Tibial nerve (tissue), 4 donors: ENCODE measurements at regions not wholly inside any gene's neighbourhood (a gene's known extent, or its start where the extent isn't known, plus 50 kb on each side); places are given as distances from the start of the nearest gene placed in this dataset.
"Not testable (repeated sequence)": the region's sequence is repeated elsewhere in the genome, so short reads cannot be mapped to it uniquely, and the experiment has no call there.

Source experiments
- DNase-seq, 2 donors: peaks; one replicate each; pipeline ENCODE4 v3.0.0-alpha.2; 2019; ENCODE audit warnings: low spot score in 2 of 2
- H3K27ac ChIP-seq, 4 donors: fragments of 200-600 bp; sonication (generic) in 3 of 4; one replicate each; pipeline ENCODE4 v1.5.1; 2017 to 2019; ENCODE audit warnings: mild to moderate bottlenecking in 1 of 4
- H3K27me3 ChIP-seq, 2 donors: fragments of 200-600 bp; sonication (generic) in 1 of 2; one replicate each; pipeline versions ENCODE4 v1.5.1 to v1.6.0; 2017 to 2019
- H3K36me3 ChIP-seq, 3 donors: fragments of 200-600 bp; sonication (generic); one replicate each; pipeline ENCODE4 v1.5.1; 2018 to 2019
- H3K4me1 ChIP-seq, 4 donors: fragments of 200-600 bp; sonication (generic) in 3 of 4; one replicate each; pipeline ENCODE4 v1.5.1; 2017 to 2019
- H3K4me3 ChIP-seq, 4 donors: fragments of 200-600 bp; sonication (generic) in 3 of 4; one replicate each; pipeline ENCODE4 v1.5.1; 2017 to 2019; ENCODE audit warnings: mild to moderate bottlenecking in 1 of 4, moderate library complexity in 1 of 4
- H3K9me3 ChIP-seq, 4 donors: fragments of 200-600 bp; sonication (generic) in 3 of 4; one replicate each; pipeline ENCODE4 v1.5.1; 2017 to 2019
- CTCF ChIP-seq, 5 experiments: fragments of 200-600 bp in 3 of 5; fragments of 450-650 bp in 2 of 5; sonication (generic) in 3 of 5; IDR thresholded peaks; one replicate each; pipeline ENCODE4 v1.5.1; 2016 to 2019; ENCODE audit warnings: antibody characterized with exemption in 5 of 5, mild to moderate bottlenecking in 3 of 5, moderate library complexity in 2 of 5
- EP300 ChIP-seq, 2 donors: sonication (generic); formaldehyde crosslinking; IDR thresholded peaks; one replicate each; pipeline ENCODE4 v1.6.1; 2017; ENCODE audit warnings: antibody characterized with exemption in 2 of 2, mild to moderate bottlenecking in 1 of 2
- POLR2A ChIP-seq, 2 donors: fragments of 450-650 bp; IDR thresholded peaks; one replicate each; pipeline ENCODE4 v1.6.1; 2017; ENCODE audit warnings: antibody characterized with exemption in 2 of 2, mild to moderate bottlenecking in 2 of 2, moderate library complexity in 2 of 2
- WGBS, 2 donors: methylation state at CpG; one replicate each; pipeline ENCODE4 v1.1.5; 2018; 5-methylcytosine and 5-hydroxymethylcytosine counted together

DNA sequence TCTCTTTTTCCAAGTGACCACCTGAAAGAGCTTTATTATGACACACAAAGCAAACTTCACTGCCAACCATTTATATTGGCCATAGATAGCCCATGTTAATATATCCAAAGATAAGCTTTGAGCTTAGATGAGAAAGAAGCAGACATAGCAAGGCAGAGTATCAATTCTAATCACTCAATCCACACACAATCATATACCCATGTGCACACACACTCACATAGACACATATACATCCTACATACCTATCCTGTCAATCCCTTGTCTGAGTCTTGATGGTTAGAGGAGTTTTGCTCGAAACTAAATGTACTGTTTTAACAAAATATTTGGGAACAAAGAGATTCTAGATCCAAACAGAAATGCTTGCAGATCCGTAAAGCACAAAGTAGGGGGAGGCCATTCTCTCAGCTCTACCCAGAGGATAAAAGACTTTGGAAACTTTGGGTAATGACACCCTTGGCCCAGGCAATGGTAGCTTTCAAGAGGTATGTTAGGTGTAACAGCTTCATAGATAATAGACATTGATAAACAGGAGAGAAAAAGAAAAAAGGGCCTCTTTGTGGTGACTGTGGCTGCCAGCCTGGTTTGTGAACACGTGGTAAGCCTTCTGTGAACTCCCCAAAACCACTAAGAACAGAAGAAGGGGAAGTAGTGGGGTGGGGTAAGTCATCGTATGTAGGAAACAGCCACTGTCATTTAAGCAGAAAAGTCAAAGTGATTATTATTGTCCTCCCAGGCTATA, 121.6 kb downstream of the TLR4 start:
- 44 to 60% methylated on average over 4 of the region's 4 CpGs for WGBS, 2 donors
- H3K27me3 ChIP-seq = no peaks in the 10 kb centered on the region
- no peaks in the 10 kb centered on the region for H3K4me1 ChIP-seq
- H3K9me3 ChIP-seq = no peaks in the 10 kb centered on the region
- no peak overlapping the region for H3K4me3 ChIP-seq
- DNase-seq = no peak
- no peaks in the 10 kb centered on the region for H3K36me3 ChIP-seq
- no peak overlapping the region for H3K27ac ChIP-seq
- TF ChIP-seq EP300 (IDR thresholded peaks at IDR 0.05) (no peak), POLR2A (IDR thresholded peaks at IDR 0.05) (no peak), CTCF (IDR thresholded peaks at IDR 0.05) (no peak)

GRCh38 chr9:117826837-117827236, 122.6 kb downstream of the TLR4 start:
- Histone ChIP-seq H3K9me3 (no peaks in the 10 kb centered on the region), H3K4me1 (no peaks in the 10 kb centered on the region), H3K27me3 (no peaks in the 10 kb centered on the region), H3K4me3 (no peak overlapping the region), H3K36me3 (no peaks in the 10 kb centered on the region), H3K27ac (no peak overlapping the region)
- TF ChIP-seq POLR2A (IDR thresholded peaks at IDR 0.05) = no peak
- TF ChIP-seq CTCF (IDR thresholded peaks at IDR 0.05) = no peak
- TF ChIP-seq EP300 (IDR thresholded peaks at IDR 0.05) = no peak
- DNase-seq = no peak
- WGBS, 2 donors = 55 to 63% methylated on average over 3 of the region's 3 CpGs

GRCh38 chr9:117827456-117827855, 123.3 kb downstream of the TLR4 start:
- TF ChIP-seq POLR2A (IDR thresholded peaks at IDR 0.05) = no peak
- 63 to 64% methylated on average over 7 of the region's 7 CpGs for WGBS, 2 donors
- DNase-seq = no peak
- no peaks in the 10 kb centered on the region for H3K27me3 ChIP-seq
- H3K4me1 ChIP-seq = no peaks in the 10 kb centered on the region
- no peaks in the 10 kb centered on the region for H3K9me3 ChIP-seq
- H3K27ac ChIP-seq = no peak overlapping the region
- H3K4me3 ChIP-seq = no peak overlapping the region
- no peaks in the 10 kb centered on the region for H3K36me3 ChIP-seq

DNA sequence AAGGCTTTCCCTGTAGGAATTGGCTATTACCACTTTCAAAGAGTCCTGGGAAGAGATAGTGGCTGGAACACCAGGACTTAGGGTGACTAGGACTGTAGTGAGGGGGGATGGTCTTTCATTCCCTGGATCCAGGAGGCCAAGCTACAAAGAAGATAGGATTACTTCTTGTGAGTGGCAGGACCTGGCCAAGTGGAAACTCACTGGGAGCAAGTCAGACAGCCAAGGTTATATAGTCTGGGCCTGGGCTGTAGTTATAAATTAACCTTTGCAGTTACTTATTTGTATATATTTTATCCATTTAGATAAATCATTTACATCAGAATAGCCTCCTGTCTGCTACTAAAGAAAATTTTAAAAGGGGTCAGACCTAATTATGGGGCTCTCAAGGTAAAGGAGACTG, 124.3 kb downstream of the TLR4 start:
- H3K4me1 ChIP-seq = no peaks in the 10 kb centered on the region
- TF ChIP-seq POLR2A (IDR thresholded peaks at IDR 0.05) (no peak), EP300 (IDR thresholded peaks at IDR 0.05) (no peak), CTCF (IDR thresholded peaks at IDR 0.05) (no peak)
- no peaks in the 10 kb centered on the region for H3K9me3 ChIP-seq
- no peak overlapping the region for H3K27ac ChIP-seq
- H3K4me3 ChIP-seq = no peak overlapping the region
- H3K36me3 ChIP-seq = no peaks in the 10 kb centered on the region
- no peaks in the 10 kb centered on the region for H3K27me3 ChIP-seq
- no peak for DNase-seq

DNA sequence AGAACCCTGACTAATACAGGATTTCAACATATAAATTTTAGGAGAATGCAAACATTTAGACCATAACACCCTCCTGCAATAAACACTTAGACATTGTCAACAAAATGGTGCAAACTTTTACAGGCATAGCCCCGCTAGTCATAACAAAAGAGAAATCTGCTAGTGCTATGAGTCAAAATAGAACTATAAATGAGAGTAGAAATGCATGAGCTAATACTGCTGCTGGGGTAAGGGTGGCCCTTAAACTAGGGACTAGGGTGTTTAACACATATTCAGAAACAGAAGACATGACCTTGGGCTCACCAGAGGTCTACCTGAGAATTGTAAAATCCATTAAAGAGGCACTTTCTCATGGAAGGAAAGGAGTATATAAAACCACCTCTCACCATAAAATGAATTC, 131.6 kb downstream of the TLR4 start:
- Histone ChIP-seq H3K9me3 (no peaks in the 10 kb centered on the region), H3K4me3 (no peak overlapping the region), H3K36me3 (no peaks in the 10 kb centered on the region), H3K27ac (no peak overlapping the region), H3K27me3 (no peaks in the 10 kb centered on the region), H3K4me1 (no peaks in the 10 kb centered on the region)
- DNase-seq = no peak
- no peak for TF ChIP-seq EP300 (IDR thresholded peaks at IDR 0.05)
- WGBS, 2 donors = 76 to 95% methylated on average over 1 of the region's 1 CpG

DNA sequence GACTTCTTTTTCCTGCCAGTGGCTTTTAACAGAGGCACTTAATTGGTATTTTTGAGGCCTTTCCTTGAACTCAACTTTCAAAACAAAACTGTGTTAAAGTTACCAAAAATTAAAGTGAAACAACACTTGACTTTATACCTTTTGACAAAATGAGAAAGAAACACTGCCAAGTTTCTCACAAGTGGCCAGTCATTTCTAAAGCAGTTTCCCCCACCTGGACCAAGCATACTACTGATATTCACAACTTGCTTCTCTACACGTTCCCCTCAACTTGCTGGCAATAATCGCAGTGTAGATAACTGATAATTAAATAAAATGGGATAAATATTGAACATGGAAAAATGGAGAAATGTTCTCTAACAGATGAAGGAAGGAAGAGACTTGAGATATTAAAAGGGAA, 135.7 kb downstream of the TLR4 start:
- H3K27me3 ChIP-seq = no peaks in the 10 kb centered on the region
- H3K27ac ChIP-seq = no peak overlapping the region
- no peak overlapping the region for H3K4me3 ChIP-seq
- H3K9me3 ChIP-seq = no peaks in the 10 kb centered on the region
- no peaks in the 10 kb centered on the region for H3K4me1 ChIP-seq
- WGBS, 2 donors = 85 to 89% methylated on average over 2 of the region's 2 CpGs
- no peak for TF ChIP-seq POLR2A (IDR thresholded peaks at IDR 0.05)
- no peak for TF ChIP-seq CTCF (IDR thresholded peaks at IDR 0.05)
- TF ChIP-seq EP300 (IDR thresholded peaks at IDR 0.05) = no peak
- DNase-seq = no peak
- no peaks in the 10 kb centered on the region for H3K36me3 ChIP-seq

DNA sequence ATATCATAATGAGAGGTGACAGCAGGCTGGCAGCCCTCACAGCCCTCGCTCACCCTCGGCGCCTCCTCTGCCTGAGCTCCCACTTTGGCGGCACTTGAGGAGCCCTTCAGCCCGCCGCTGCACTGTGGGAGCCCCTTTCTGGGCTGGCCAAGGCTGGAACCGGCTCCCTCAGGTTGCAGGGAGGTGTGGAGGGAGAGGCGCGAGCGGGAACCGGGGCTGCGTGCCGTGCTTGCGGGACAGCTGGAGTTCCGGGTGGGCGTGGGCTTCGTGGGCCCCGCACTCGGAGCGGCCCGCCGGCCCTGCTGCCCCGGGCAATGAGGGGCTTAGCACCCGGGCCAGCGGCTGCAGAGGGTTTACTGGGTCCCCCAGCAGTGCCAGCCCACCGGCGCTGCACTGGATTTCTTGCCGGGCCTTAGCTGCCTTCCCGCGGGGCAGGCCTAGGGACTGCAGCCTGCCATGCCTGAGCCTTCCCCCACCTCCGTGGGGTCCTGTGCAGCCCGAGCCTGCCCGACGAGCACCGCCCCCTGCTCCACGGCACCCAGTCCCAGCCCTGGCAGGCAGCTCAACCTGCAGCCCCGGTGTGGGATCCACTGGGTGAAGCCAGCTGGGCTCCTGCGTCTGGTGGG, 147.7 kb downstream of the TLR4 start:
- H3K4me1 ChIP-seq, H3K36me3 ChIP-seq, H3K27ac ChIP-seq, H3K4me3 ChIP-seq, DNase-seq, H3K27me3 ChIP-seq, H3K9me3 ChIP-seq: not testable (repeated sequence)
- 81 to 99% methylated on average over 20 to 22 of the region's 38 CpGs for WGBS, 2 donors
